Psoas muscle (tissue), 7 donors: ENCODE measurements at regions not wholly inside any gene's neighbourhood (a gene's known extent, or its start where the extent isn't known, plus 50 kb on each side); places are given as distances from the start of the nearest gene placed in this dataset.

ENCODE experiments used
- ATAC-seq, 4 donors: fragments of 200-7000 bp; cut with Tn5 transposase; one replicate each; pipeline ENCODE4 v1.9.1; 2020; ENCODE audit warnings: moderate library complexity in 3 of 4, mild to moderate bottlenecking in 2 of 4
- DNase-seq, 2 donors: peaks; one replicate each; pipeline ENCODE4 v3.0.0-alpha.2; 2020
- H3K27ac ChIP-seq: fragments of 200-600 bp; one replicate; pipeline ENCODE4 v1.8.0; 2022
- H3K27me3 ChIP-seq, 3 donors: fragments of 200-600 bp in 1 of 3; one replicate each; pipeline versions ENCODE4 v1.6.1 to v1.8.0; 2013 to 2022; ENCODE audit warnings: low read length in 2 of 3, mild to moderate bottlenecking in 2 of 3, moderate library complexity in 1 of 3; ENCODE audit not compliant: insufficient read depth in 3 of 3
- H3K36me3 ChIP-seq, 2 donors: fragments of 200-600 bp in 1 of 2; one replicate each; pipeline versions ENCODE4 v1.6.1 to v1.8.0; 2013 to 2022; ENCODE audit warnings: low read depth in 1 of 2, mild to moderate bottlenecking in 1 of 2, moderate library complexity in 1 of 2; ENCODE audit not compliant: insufficient read depth in 1 of 2
- H3K4me1 ChIP-seq: fragments of 200-600 bp; one replicate; pipeline ENCODE4 v1.8.0; 2022
- H3K4me3 ChIP-seq: fragments of 200-600 bp; one replicate; pipeline ENCODE4 v1.8.0; 2022; ENCODE audit warnings: mild to moderate bottlenecking
- H3K9me3 ChIP-seq: fragments of 200-600 bp; one replicate; pipeline ENCODE4 v1.8.0; 2022
- CTCF ChIP-seq: fragments of 200-600 bp; IDR thresholded peaks from one replicate; pipeline ENCODE4 v1.8.0; 2022; ENCODE audit warnings: antibody characterized with exemption
- WGBS, 3 donors: extraction: QIAGEN DNeasy Blood & Tissue Kit; methylation state at CpG; one replicate each; pipeline versions ENCODE4 v1.1.6 to v1.1.7; 2013; 5-methylcytosine and 5-hydroxymethylcytosine counted together
- intact Hi-C, 2 donors: fragments of 100-400 bp; cut with DNase I; formaldehyde crosslinking; loops; one replicate each; pipeline versions ENCODE4 v1.11.0 to v1.14.2; 2022
- donor health status: healthy with polysubstance abuse.
- donor health status: DM: no; HTN: no; CAD: no; lungs with moderate emphysema.
- donor health status: Bipolar disorder and iron deficiency.
- donor health status: healthy.
- donor health status: DM: yes; HTN: yes; CAD: no.
- donor health status: DM: no; HTN: no; CAD: no.
- donor health status: DM: yes; HTN: yes; CAD: no.

GRCh38 chr4:129314781-129315180 lies 218.8 kb downstream of the C4orf33 start:
- H3K27ac ChIP-seq, result no peak overlapping the region
- TF ChIP-seq CTCF, result no peak
- H3K4me1 ChIP-seq, result no peaks in the 10 kb centered on the region
- DNase-seq (no peak), ATAC-seq (no peak)
- no peaks in the 10 kb centered on the region for H3K27me3 ChIP-seq
- intact Hi-C loops, result no loop called here
- 93 to 100% (median 96%) methylated on average over 2 of the region's 2 CpGs for WGBS, 3 donors
- no peaks in the 10 kb centered on the region for H3K36me3 ChIP-seq
- H3K4me3 ChIP-seq, result no peak overlapping the region
- H3K9me3 ChIP-seq, result no peaks in the 10 kb centered on the region

- no peaks in the 10 kb centered on the region for H3K27me3 ChIP-seq
- H3K4me3 ChIP-seq, result no peak overlapping the region
- intact Hi-C loops, result no loop called here
- no peaks in the 10 kb centered on the region for H3K4me1 ChIP-seq
- no peaks in the 10 kb centered on the region for H3K36me3 ChIP-seq
- H3K9me3 ChIP-seq, result no peaks in the 10 kb centered on the region
- ATAC-seq (no peak), DNase-seq (no peak)
- TF ChIP-seq CTCF, result no peak
- H3K27ac ChIP-seq, result no peak overlapping the region
- 18 to 37% (median 21%) methylated on average over 4 of the region's 4 CpGs for WGBS, 3 donors
These were observed 227.0 kb downstream of the C4orf33 start for GRCh38 chr4:129322920-129323319.

- H3K27me3 ChIP-seq, result no peaks in the 10 kb centered on the region
These were observed 227.7 kb downstream of the C4orf33 start for GRCh38 chr4:129323658-129324057.

GRCh38 chr4:129326571-129327460 lies 230.9 kb downstream of the C4orf33 start:
- Histone ChIP-seq H3K36me3 (no peaks in the 10 kb centered on the region), H3K4me1 (no peaks in the 10 kb centered on the region), H3K27ac (no peak overlapping the region), H3K27me3 (no peaks in the 10 kb centered on the region), H3K4me3 (no peak overlapping the region), H3K9me3 (no peaks in the 10 kb centered on the region)
- ATAC-seq, result no peak
- 12 to 30% (median 19%) methylated on average over 7 of the region's 7 CpGs for WGBS, 3 donors
- no peak for TF ChIP-seq CTCF
- intact Hi-C loops, result no loop called here
- no peak for DNase-seq

More at GRCh38 chr4:129323658-129324057, 227.7 kb downstream of the C4orf33 start:
- no peak overlapping the region for H3K27ac ChIP-seq
- intact Hi-C loops, result no loop called here
- no peaks in the 10 kb centered on the region for H3K9me3 ChIP-seq
- H3K4me1 ChIP-seq, result no peaks in the 10 kb centered on the region
- ATAC-seq (no peak), DNase-seq (no peak)
- H3K4me3 ChIP-seq, result no peak overlapping the region
- TF ChIP-seq CTCF, result no peak
- no peaks in the 10 kb centered on the region for H3K36me3 ChIP-seq
- 58 to 65% (median 59%) methylated on average over 4 of the region's 4 CpGs for WGBS, 3 donors
